ENCODE measurements at regions not wholly inside any gene's neighbourhood (a gene's known extent, or its start where the extent isn't known, plus 50 kb on each side); places are given as distances from the start of the nearest gene placed in this dataset.

DNA sequence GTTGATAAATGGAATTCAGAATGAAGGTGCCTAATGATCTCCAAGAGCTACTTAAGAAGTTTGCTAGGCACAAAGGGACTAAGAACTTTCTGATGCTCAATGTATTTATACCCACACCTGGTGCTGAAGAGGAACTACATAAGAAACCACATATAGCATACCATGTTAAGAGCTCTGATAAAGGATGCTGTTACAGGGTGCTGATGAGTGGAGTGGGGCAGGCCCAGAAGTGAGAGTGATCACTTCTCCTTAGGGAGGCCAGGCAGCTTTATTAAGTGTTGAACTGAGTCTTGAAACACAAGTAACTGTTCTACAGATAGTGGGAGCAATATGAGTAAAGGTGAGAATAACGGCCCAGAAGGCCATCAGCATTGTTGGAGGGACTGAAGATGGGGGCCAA is 68.3 kb upstream of the CHRDL1 start:
- no peak for TF ChIP-seq POLR2A (IDR thresholded peaks at IDR 0.05)
- TF ChIP-seq, protein P1, sequence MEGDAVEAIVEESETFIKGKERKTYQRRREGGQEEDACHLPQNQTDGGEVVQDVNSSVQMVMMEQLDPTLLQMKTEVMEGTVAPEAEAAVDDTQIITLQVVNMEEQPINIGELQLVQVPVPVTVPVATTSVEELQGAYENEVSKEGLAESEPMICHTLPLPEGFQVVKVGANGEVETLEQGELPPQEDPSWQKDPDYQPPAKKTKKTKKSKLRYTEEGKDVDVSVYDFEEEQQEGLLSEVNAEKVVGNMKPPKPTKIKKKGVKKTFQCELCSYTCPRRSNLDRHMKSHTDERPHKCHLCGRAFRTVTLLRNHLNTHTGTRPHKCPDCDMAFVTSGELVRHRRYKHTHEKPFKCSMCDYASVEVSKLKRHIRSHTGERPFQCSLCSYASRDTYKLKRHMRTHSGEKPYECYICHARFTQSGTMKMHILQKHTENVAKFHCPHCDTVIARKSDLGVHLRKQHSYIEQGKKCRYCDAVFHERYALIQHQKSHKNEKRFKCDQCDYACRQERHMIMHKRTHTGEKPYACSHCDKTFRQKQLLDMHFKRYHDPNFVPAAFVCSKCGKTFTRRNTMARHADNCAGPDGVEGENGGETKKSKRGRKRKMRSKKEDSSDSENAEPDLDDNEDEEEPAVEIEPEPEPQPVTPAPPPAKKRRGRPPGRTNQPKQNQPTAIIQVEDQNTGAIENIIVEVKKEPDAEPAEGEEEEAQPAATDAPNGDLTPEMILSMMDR (IDR thresholded peaks at IDR 0.05): no peak

All from adrenal gland (tissue), 5 donors.